GM21786 (cell line): ENCODE measurements at regions not wholly inside any gene's neighbourhood (a gene's known extent, or its start where the extent isn't known, plus 50 kb on each side); places are given as distances from the start of the nearest gene placed in this dataset.

Source experiments
- ATAC-seq: cut with Tn5 transposase; IDR thresholded peaks from one replicate; pipeline ENCODE4 v1.9.1; 2021; ENCODE audit not compliant: unreplicated experiment

GRCh38 chr17:63369233-63369632 is 76.9 kb downstream of the CYB561 start:
- no peak for ATAC-seq

DNA sequence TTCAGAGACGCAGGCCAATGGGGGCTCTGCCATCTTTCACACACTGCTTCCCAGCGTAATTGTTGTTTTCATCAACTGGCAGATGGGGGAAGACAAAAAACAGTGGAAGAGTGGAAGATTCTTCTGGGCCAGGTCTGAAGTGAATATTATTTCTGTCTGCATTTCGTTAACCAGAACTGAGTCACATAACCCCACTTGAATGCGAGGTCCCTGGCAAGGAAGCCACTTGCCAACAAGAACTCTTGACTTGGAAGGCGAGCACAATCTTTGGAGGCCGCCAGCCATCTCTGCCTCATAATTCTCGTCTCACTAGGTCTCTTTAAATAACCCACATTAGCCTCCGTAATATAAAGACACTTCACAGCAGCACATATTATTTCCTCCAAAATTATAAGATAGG is 75.4 kb downstream of the CYB561 start:
- ATAC-seq: no peak

DNA sequence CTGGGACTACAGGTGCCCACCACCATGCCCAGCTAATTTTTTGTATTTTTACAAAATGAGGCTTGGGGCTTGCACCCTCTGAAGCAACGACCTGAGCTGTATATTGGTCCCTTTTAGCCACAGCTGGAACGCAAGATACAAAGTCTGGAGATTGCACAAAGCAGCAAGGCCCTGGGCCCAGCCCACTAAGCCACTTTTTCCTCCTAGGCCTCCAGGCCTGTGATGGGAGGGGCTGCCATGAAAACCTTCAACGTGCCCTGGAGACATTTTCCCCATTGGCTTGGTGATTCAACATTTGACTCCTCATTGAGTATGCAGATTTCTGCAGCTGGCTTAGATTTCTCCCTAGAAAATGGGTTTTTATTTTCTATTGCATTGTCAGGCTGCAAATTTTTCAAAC is 69.2 kb downstream of the CYB561 start:
- no peak for ATAC-seq

GRCh38 chr17:63378411-63379375 is 67.4 kb downstream of the CYB561 start:
- no peak for ATAC-seq

GRCh38 chr17:63379636-63380035 is 66.5 kb downstream of the CYB561 start:
- ATAC-seq: no peak

GRCh38 chr17:63381101-63381729 is 64.9 kb downstream of the CYB561 start:
- ATAC-seq: no peak

- no peak for ATAC-seq
Measured at GRCh38 chr17:63382136-63382535, 64.0 kb downstream of the CYB561 start.
